NB4 (cell line): ENCODE measurements at regions not wholly inside any gene's neighbourhood (a gene's known extent, or its start where the extent isn't known, plus 50 kb on each side); places are given as distances from the start of the nearest gene placed in this dataset.

Experiments used
- DNase-seq: peaks from one replicate; pipeline ENCODE4 v3.0.0; 2010; ENCODE audit warnings: low read depth
- H3K4me3 ChIP-seq: one replicate; pipeline ENCODE4 v1.5.1; 2011; ENCODE audit warnings: mild to moderate bottlenecking, low read depth, low read length, moderate library complexity
- CTCF ChIP-seq: IDR thresholded peaks from one replicate; pipeline ENCODE4 v1.5.1; 2012; ENCODE audit warnings: low read depth, low read length
- MAX ChIP-seq: IDR thresholded peaks from 2 replicates; pipeline ENCODE4 v1.6.1; 2011; ENCODE audit warnings: low read depth, low read length
- MYC ChIP-seq: IDR thresholded peaks from 2 replicates; pipeline ENCODE4 v1.6.1; 2011; ENCODE audit warnings: low read depth, low read length
- POLR2A ChIP-seq: IDR thresholded peaks from 2 replicates; pipeline ENCODE4 v1.6.1; 2011; ENCODE audit warnings: mild to moderate bottlenecking; ENCODE audit not compliant: insufficient read length; ENCODE audit errors: extremely low read depth

DNA sequence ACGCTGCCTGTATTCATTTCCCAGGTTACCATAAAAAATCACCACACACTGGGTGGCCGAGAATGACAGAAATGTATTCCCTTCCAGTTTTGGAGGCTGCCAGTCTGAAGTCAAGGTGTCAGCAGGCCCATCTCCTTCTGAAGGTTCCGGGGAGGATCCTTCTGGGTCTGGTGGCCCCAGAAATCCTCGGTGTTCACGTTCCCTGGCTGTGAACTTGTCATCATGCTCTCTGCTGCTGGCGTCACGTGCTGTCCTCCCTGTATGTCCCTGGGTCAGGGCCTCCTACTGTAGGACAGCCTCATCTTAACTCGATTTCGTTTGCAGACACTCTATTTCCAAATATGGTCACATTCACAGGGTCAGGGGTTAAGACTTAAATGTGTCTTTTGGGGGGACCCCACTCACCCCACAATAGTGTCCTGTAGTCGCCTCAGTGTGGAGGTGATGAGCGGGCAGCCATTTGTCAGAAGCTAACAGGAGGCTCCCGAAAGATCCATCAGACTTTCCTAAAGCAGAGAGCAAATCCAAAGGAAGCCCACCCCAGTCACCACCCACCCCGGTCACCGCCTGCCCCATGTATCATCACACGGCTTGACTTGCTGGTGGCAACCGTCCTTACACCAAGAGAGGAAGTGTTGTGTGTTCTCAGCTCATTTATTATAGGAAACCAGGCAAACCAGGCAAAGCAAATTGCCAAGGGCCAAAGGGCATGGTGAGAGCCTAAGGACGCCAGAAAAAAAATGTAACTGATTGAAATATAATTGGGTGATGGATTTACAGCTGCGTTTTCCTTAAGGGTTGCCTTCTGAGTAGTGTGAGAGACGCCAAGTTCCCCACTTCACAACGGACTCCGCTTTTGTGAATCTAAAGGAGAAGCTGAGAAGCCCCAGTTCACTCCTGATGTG lies 148.8 kb upstream of the ZNF236 start:
- H3K4me3 ChIP-seq, result no peak overlapping the region
- no peak for TF ChIP-seq MAX
- no peak for TF ChIP-seq CTCF
- TF ChIP-seq MYC, result no peak
- TF ChIP-seq POLR2A, result no peak
- no peak for DNase-seq

GRCh38 chr18:76672627-76673026 lies 149.7 kb upstream of the ZNF236 start:
- no peak for TF ChIP-seq MYC
- TF ChIP-seq POLR2A, result no peak
- TF ChIP-seq MAX, result no peak
- no peak for TF ChIP-seq CTCF
- no peak overlapping the region for H3K4me3 ChIP-seq
- no peak for DNase-seq

- H3K4me3 ChIP-seq, result no peak overlapping the region
- no peak for DNase-seq
- TF ChIP-seq CTCF, result no peak
- TF ChIP-seq MAX, result no peak
- no peak for TF ChIP-seq MYC
- no peak for TF ChIP-seq POLR2A
These were observed 151.6 kb upstream of the ZNF236 start for GRCh38 chr18:76670564-76671288.

DNA sequence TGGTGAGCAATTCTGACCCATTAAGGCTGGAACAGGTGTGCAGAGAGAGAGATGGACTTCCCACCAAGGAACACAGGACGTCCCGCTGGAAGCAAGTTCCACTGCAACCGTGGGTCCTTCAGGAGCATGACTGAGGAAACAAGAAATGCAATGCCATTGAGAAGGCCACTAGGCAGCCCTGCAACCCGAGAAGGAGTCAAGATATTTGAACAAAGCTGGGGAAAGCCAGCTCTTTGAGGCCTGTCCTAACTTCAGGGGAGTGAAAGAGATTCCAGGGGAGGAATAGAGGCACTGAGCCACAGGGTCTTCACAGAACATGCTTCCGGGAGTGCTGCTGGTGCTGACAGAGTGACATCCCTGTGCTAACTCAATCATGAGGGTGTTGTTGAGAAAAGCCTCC lies 153.8 kb upstream of the ZNF236 start:
- no peak for TF ChIP-seq MYC
- no peak for TF ChIP-seq MAX
- no peak for TF ChIP-seq POLR2A
- TF ChIP-seq CTCF, result no peak
- no peak for DNase-seq
- no peak overlapping the region for H3K4me3 ChIP-seq

- H3K4me3 ChIP-seq, result no peak overlapping the region
- TF ChIP-seq CTCF (no peak), MAX (no peak), MYC (no peak)
These were observed 154.2 kb upstream of the ZNF236 start for GRCh38 chr18:76668119-76668518.

More at GRCh38 chr18:76668119-76668518, 154.2 kb upstream of the ZNF236 start:
- DNase-seq, result no peak
